ENCODE measurements at regions not wholly inside any gene's neighbourhood (a gene's known extent, or its start where the extent isn't known, plus 50 kb on each side); places are given as distances from the start of the nearest gene placed in this dataset.

DNA sequence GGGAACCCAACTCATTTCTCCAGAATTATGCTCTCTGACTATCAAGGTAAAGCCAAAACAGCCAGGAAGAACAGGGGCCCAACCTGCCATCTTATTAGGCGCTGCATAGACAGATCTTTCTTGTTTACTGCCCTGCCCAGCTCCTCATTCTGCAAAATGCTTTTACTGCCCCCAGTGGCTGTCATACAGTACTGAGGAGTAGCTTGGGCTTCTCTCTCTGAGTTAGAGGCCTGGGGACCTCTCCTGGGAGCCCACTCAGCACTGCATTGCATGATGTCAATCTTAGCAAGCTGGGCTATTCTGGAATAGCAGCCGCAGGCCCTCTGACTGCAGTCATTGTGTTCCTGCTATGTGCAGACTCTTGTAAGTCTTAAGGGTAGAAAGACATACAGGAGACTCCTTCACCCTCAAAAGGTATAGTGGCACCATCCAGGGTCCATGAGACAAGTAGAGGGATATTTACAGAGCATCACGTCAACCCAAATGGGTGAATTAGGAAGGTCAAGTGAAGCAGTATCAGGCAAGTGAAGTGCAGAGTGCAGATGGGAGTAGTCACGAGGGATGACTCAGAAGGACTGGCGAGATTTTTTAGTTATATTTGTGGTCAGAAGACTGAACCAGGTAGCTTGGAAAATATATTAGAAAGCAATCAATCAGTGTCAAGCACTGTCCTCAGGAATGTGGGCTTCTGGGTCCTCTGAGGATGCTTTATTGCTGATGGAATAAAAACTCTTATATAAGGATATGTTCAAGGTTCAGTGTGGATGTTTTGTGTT lies 294.1 kb upstream of the SFRP2 start:
- no peak for DNase-seq (ENCODE audit: insufficient read length)
- TF ChIP-seq POLR2AphosphoS5 (IDR thresholded peaks at IDR 0.05; ENCODE audit: low read depth, low read length) (no peak), POLR2A (IDR thresholded peaks at IDR 0.05; ENCODE audit: low read depth, low read length) (no peak), TAF1 (IDR thresholded peaks at IDR 0.05; ENCODE audit: borderline replicate concordance, low read depth, low read length) (no peak)
- no peak for FAIRE-seq

GRCh38 chr4:154081391-154081790 lies 292.5 kb upstream of the SFRP2 start:
- FAIRE-seq (no peak), DNase-seq (ENCODE audit: insufficient read length) (no peak)
- TF ChIP-seq POLR2AphosphoS5 (IDR thresholded peaks at IDR 0.05; ENCODE audit: low read depth, low read length) (no peak), POLR2A (IDR thresholded peaks at IDR 0.05; ENCODE audit: low read depth, low read length) (no peak), TAF1 (IDR thresholded peaks at IDR 0.05; ENCODE audit: borderline replicate concordance, low read depth, low read length) (no peak)

GRCh38 chr4:154078504-154079350 lies 289.8 kb upstream of the SFRP2 start:
- no peak for DNase-seq (ENCODE audit: insufficient read length)
- FAIRE-seq: no peak
- TF ChIP-seq POLR2A (IDR thresholded peaks at IDR 0.05; ENCODE audit: low read depth, low read length): no peak
- TF ChIP-seq POLR2AphosphoS5 (IDR thresholded peaks at IDR 0.05; ENCODE audit: low read depth, low read length): no peak
- TF ChIP-seq TAF1 (IDR thresholded peaks at IDR 0.05; ENCODE audit: borderline replicate concordance, low read depth, low read length): no peak

DNA sequence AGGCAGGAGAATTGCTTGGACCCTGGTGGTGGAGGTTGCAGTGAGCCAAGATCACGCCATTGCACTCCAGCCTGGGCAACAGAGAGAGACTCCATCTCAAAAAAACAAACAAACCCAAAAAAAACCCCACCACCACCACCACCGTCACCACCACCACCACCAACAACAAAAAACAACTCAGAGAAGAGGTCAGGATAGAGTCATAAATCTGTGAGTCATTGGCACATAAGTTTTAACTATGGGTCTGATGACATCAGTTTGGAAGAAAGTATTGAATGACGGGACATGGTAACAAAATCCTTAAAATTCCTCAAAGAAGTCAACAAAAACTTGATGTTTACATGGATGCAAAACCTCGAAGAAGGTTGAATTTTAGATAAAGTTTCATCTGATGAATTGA lies 288.0 kb upstream of the SFRP2 start:
- TF ChIP-seq POLR2AphosphoS5 (IDR thresholded peaks at IDR 0.05; ENCODE audit: low read depth, low read length): no peak
- no peak for TF ChIP-seq POLR2A (IDR thresholded peaks at IDR 0.05; ENCODE audit: low read depth, low read length)
- TF ChIP-seq TAF1 (IDR thresholded peaks at IDR 0.05; ENCODE audit: borderline replicate concordance, low read depth, low read length): no peak
- DNase-seq (ENCODE audit: insufficient read length): no peak
- no peak for FAIRE-seq

DNA sequence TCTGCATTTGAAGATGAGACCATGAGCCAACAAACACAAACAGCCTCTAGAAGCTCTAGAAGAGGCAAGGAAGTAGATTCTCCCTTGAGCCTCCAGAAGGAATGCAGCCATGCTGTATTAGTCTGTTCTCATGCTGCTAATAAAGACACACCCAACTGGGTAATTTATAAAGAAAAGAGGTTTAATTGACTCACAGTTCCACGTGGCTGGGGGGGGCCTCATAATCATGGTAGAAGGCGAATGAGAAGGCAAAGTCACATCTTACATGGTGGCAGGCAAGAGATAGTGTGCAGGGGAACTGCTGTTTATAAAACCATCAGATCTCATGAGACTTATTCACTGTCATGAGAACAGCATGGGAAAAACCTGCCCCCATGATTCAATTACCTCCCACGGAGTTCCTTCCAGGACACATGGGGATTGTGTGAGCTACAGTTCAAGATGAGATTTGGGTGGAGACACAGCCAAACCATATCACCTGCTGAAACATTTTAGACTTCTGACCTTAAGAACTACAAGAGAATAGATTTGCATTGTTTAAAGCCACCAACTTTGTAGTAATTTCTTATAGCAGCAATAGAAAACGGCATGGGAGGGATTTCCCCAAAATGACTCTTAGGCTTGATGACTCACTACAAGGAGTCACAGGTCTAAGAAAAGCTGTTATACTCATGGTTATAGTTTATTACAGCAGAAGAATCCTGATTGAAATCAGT lies 284.4 kb upstream of the SFRP2 start:
- FAIRE-seq (no peak), DNase-seq (ENCODE audit: insufficient read length) (no peak)
- TF ChIP-seq POLR2AphosphoS5 (IDR thresholded peaks at IDR 0.05; ENCODE audit: low read depth, low read length) (no peak), POLR2A (IDR thresholded peaks at IDR 0.05; ENCODE audit: low read depth, low read length) (no peak), TAF1 (IDR thresholded peaks at IDR 0.05; ENCODE audit: borderline replicate concordance, low read depth, low read length) (no peak)

DNA sequence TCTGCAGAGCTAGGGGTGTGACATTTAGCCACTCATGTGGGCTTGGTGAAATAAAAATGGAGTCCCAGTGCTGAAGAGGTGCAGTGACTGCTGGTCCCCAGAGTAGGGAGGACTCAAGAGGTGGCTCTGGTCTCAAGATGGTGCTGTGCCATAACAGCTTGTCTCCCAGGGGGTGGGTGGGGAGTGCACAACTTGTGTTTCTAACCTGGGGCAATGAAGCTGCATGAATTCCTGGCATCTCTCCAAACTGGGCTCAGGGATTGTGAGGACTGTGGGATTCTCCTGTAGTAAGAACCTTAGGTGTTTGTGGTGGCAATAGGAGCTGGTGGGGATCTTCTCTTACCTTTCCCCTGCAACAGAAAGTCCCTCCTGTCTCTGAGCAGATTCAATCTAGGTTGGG lies 278.9 kb upstream of the SFRP2 start:
- TF ChIP-seq POLR2A (IDR thresholded peaks at IDR 0.05; ENCODE audit: low read depth, low read length) (no peak), POLR2AphosphoS5 (IDR thresholded peaks at IDR 0.05; ENCODE audit: low read depth, low read length) (no peak), TAF1 (IDR thresholded peaks at IDR 0.05; ENCODE audit: borderline replicate concordance, low read depth, low read length) (no peak)
- no peak for DNase-seq (ENCODE audit: insufficient read length)
- FAIRE-seq: no peak

GRCh38 chr4:154065368-154065767 lies 276.5 kb upstream of the SFRP2 start:
- no peak for DNase-seq (ENCODE audit: insufficient read length)
- FAIRE-seq: no peak
- TF ChIP-seq POLR2AphosphoS5 (IDR thresholded peaks at IDR 0.05; ENCODE audit: low read depth, low read length) (no peak), TAF1 (IDR thresholded peaks at IDR 0.05; ENCODE audit: borderline replicate concordance, low read depth, low read length) (no peak), POLR2A (IDR thresholded peaks at IDR 0.05; ENCODE audit: low read depth, low read length) (no peak)

GRCh38 chr4:154064244-154064643 lies 275.4 kb upstream of the SFRP2 start:
- FAIRE-seq (no peak), DNase-seq (ENCODE audit: insufficient read length) (no peak)
- no peak for TF ChIP-seq POLR2A (IDR thresholded peaks at IDR 0.05; ENCODE audit: low read depth, low read length)
- TF ChIP-seq TAF1 (IDR thresholded peaks at IDR 0.05; ENCODE audit: borderline replicate concordance, low read depth, low read length): no peak
- no peak for TF ChIP-seq POLR2AphosphoS5 (IDR thresholded peaks at IDR 0.05; ENCODE audit: low read depth, low read length)

DNA sequence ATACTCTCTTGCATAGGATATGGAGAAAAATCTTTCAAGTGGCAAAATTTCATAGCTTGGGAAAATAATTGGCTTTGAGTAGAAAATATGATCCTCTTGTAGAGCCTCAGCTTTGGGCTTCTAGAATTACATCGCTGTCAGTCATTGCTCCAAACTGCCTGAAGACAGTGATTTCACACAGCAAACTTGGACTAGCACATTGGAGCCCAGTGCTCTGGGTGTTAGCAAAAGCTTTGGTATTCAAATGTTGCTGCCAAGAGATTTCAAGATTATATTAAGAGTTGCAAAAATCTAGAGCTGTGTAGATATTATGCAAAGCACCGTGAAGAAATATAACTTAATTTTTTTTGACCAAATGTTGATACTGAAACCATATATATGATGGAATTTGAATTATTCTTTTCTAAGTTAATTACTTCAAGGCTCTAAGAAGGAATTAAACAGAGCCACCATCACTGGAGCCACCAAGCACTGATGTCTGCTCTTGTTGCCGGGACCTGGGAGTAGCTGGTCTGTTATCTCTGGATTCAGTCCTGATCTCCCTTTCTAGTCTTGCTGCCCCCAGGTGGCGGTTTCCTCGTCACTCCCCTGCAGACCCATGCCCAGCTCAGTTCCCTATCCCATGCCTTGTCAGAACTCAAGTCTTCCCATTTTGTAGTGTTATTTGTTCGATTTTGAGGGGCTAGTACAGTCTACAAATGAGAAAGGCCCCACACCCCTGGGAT lies 260.7 kb upstream of the SFRP2 start:
- DNase-seq (ENCODE audit: insufficient read length): no peak
- TF ChIP-seq POLR2A (IDR thresholded peaks at IDR 0.05; ENCODE audit: low read depth, low read length) (no peak), POLR2AphosphoS5 (IDR thresholded peaks at IDR 0.05; ENCODE audit: low read depth, low read length) (no peak), TAF1 (IDR thresholded peaks at IDR 0.05; ENCODE audit: borderline replicate concordance, low read depth, low read length) (no peak)
- no peak for FAIRE-seq

- FAIRE-seq: no peak
- TF ChIP-seq POLR2AphosphoS5 (IDR thresholded peaks at IDR 0.05; ENCODE audit: low read depth, low read length) (no peak), TAF1 (IDR thresholded peaks at IDR 0.05; ENCODE audit: borderline replicate concordance, low read depth, low read length) (no peak), POLR2A (IDR thresholded peaks at IDR 0.05; ENCODE audit: low read depth, low read length) (no peak)
- DNase-seq (ENCODE audit: insufficient read length): no peak
Observed at GRCh38 chr4:154047733-154048132, 258.9 kb upstream of the SFRP2 start.
